HEK293 (cell line): ENCODE measurements at regions not wholly inside any gene's neighbourhood (a gene's known extent, or its start where the extent isn't known, plus 50 kb on each side); places are given as distances from the start of the nearest gene placed in this dataset.

ENCODE experiments used
- BCL11A ChIP-seq: fragments of 450-650 bp; formaldehyde crosslinking; IDR thresholded peaks from 2 replicates; pipeline ENCODE4 v1.5.1; 2016; ENCODE audit warnings: low read depth, missing biosample characterization, missing genetic modification characterization
- GLI4 ChIP-seq: fragments of 450-650 bp; formaldehyde crosslinking; IDR thresholded peaks from 2 replicates; pipeline ENCODE4 v1.5.1; 2016; ENCODE audit warnings: missing biosample characterization, missing genetic modification characterization
- MZF1 ChIP-seq: fragments of 450-650 bp; formaldehyde crosslinking; IDR thresholded peaks from 2 replicates; pipeline ENCODE4 v1.5.1; 2017; ENCODE audit warnings: missing biosample characterization, missing genetic modification characterization, borderline replicate concordance
- RBAK ChIP-seq: fragments of 450-650 bp; formaldehyde crosslinking; IDR thresholded peaks from 2 replicates; pipeline ENCODE4 v1.5.1; 2016; ENCODE audit warnings: missing biosample characterization, missing genetic modification characterization
- ZNF140 ChIP-seq: fragments of 450-650 bp; formaldehyde crosslinking; IDR thresholded peaks from 2 replicates; pipeline ENCODE4 v1.5.1; 2016; ENCODE audit warnings: missing biosample characterization, missing genetic modification characterization
- ZNF544 ChIP-seq: fragments of 450-650 bp; formaldehyde crosslinking; IDR thresholded peaks from 2 replicates; pipeline ENCODE4 v1.5.0; 2017; ENCODE audit warnings: missing biosample characterization, missing genetic modification characterization
- ZNF560 ChIP-seq: fragments of 450-650 bp; formaldehyde crosslinking; IDR thresholded peaks from 2 replicates; pipeline ENCODE4 v1.5.1; 2017; ENCODE audit warnings: missing biosample characterization, missing genetic modification characterization, borderline replicate concordance
- ZNF792 ChIP-seq: fragments of 450-650 bp; formaldehyde crosslinking; IDR thresholded peaks from 2 replicates; pipeline ENCODE4 v1.5.1; 2016; ENCODE audit warnings: missing biosample characterization, missing genetic modification characterization
- TF ChIP-seq, protein P1 (sequence below): sonication (generic); formaldehyde crosslinking; IDR thresholded peaks from 2 replicates; pipeline ENCODE4 v1.8.1; 2022; ENCODE audit warnings: mild to moderate bottlenecking, moderate library complexity, missing genetic modification reagents
- TF ChIP-seq, protein P2 (sequence below): fragments of 450-650 bp; formaldehyde crosslinking; IDR thresholded peaks from 2 replicates; pipeline ENCODE4 v1.5.1; 2016; ENCODE audit warnings: missing biosample characterization, missing genetic modification characterization

DNA sequence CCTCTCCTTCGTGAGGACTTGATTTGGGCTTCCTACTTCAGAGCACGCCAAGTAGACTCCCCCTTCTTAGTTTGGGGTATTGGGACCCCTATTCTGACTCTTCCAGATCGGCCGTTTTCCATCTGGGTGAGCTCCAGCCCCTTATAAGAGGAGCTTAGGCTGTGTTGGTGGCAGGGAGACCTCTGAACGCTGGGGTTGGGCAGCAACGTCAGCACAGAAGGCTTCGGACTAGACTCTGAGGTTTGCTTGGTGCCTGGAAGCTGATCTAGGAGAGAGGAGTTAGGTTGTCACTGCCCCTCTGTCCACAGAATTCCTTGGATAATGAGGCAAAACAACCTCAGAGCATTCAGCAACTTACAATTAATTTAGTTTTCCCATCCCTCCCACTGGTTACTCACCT lies 99.2 kb upstream of the RTL1 start:
- TF ChIP-seq, protein P1, sequence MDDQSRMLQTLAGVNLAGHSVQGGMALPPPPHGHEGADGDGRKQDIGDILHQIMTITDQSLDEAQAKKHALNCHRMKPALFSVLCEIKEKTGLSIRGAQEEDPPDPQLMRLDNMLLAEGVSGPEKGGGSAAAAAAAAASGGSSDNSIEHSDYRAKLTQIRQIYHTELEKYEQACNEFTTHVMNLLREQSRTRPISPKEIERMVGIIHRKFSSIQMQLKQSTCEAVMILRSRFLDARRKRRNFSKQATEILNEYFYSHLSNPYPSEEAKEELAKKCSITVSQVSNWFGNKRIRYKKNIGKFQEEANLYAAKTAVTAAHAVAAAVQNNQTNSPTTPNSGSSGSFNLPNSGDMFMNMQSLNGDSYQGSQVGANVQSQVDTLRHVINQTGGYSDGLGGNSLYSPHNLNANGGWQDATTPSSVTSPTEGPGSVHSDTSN (CRISPR knock-in tag): no peak
- TF ChIP-seq ZNF560 (tag by site-specific recombination) (no peak), ZNF140 (tag by site-specific recombination) (no peak), BCL11A (tag by site-specific recombination) (no peak), GLI4 (tag by site-specific recombination) (no peak), MZF1 (no peak), RBAK (no peak), ZNF544 (tag by site-specific recombination) (no peak), ZNF792 (tag by site-specific recombination) (no peak)
- TF ChIP-seq, protein P2, sequence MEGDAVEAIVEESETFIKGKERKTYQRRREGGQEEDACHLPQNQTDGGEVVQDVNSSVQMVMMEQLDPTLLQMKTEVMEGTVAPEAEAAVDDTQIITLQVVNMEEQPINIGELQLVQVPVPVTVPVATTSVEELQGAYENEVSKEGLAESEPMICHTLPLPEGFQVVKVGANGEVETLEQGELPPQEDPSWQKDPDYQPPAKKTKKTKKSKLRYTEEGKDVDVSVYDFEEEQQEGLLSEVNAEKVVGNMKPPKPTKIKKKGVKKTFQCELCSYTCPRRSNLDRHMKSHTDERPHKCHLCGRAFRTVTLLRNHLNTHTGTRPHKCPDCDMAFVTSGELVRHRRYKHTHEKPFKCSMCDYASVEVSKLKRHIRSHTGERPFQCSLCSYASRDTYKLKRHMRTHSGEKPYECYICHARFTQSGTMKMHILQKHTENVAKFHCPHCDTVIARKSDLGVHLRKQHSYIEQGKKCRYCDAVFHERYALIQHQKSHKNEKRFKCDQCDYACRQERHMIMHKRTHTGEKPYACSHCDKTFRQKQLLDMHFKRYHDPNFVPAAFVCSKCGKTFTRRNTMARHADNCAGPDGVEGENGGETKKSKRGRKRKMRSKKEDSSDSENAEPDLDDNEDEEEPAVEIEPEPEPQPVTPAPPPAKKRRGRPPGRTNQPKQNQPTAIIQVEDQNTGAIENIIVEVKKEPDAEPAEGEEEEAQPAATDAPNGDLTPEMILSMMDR (tag by site-specific recombination): no peak
